ENCODE measurements at regions not wholly inside any gene's neighbourhood (a gene's known extent, or its start where the extent isn't known, plus 50 kb on each side); places are given as distances from the start of the nearest gene placed in this dataset.

DNA sequence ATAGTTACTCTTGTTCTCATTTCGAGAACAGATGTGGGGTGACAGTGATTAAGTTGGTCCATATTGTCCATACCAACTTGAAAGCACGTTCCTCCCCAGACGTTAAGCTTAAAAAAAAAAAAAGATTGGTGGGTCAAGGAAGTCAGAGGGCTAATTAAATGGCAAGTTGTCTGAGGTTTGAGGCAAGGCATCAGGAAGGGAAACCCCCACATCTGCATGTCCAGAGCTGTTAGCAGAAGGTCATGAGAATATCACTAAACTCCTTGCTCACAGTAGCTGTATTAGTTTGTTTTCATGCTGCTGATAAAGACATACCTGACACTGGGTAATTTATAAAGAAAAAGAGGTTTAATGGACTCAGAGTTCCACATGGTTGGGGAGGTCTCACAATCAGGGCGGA lies 415.6 kb upstream of the FZD8 start:
- no peak for DNase-seq (ENCODE audit: low spot score)

- DNase-seq (ENCODE audit: low spot score), result no peak
Observed at GRCh38 chr10:36057180-36057579, 415.1 kb upstream of the FZD8 start.

DNA sequence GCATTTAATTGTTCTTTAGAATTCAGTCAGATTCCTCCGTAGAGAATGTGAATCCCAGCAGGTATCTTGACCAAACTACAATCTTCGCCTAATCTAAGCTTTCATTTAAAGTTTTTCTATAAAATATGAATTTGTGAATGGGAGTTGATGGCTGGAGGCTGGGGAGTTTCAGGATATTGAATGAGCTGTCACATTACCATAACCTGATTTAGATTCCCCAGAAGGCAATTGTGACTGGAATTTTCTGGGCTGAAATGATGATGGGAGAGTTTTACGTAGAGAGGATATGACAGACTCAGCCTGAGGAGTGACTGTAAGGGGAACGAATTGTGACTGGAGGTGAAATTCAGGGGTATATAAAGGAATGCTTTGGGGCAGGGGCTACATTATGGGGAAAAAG lies 411.7 kb upstream of the FZD8 start:
- DNase-seq (ENCODE audit: low spot score), result no peak

DNA sequence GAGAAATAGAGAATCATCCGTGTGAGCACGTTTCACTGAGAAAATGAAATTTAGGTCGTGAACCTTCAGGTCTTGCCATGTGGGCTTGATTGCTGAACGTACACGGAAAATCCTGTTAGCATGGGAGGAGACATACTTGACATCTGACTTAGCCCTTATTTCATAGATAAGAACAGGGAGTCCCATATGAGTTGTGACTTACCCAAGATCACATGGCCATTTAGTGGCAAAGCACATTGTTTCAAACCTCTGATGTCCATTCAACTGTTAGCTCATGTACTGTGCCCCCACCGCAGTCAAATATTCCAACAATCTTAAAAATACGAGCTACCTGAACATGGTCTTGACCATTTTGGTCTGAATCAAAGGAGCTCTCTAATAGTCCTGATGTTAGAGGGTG lies 411.2 kb upstream of the FZD8 start:
- no peak for DNase-seq (ENCODE audit: low spot score)

- no peak for DNase-seq (ENCODE audit: low spot score)
Observed at GRCh38 chr10:36051500-36051991, 409.4 kb upstream of the FZD8 start.

GRCh38 chr10:36050763-36051499 lies 408.8 kb upstream of the FZD8 start:
- no peak for DNase-seq (ENCODE audit: low spot score)

DNA sequence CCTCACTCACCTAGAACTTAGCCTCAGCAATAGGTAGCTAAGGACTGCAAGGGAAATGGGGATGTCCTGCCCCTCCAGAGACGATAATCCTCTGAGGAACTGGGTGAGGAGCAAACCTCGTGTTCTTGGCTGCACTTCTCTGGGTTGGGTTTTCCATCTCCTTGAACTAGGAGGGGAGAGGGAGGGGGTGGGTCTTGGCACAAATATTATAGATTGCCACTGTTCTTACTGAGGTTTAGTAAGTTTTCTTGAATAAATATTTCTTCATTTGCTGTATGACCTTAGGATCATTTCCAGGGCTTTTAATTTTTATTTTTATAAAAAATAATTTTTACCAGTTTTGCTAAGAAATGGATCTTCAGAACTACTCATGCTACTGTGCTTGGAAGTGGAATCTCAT lies 406.7 kb upstream of the FZD8 start:
- DNase-seq (ENCODE audit: low spot score), result no peak

DNA sequence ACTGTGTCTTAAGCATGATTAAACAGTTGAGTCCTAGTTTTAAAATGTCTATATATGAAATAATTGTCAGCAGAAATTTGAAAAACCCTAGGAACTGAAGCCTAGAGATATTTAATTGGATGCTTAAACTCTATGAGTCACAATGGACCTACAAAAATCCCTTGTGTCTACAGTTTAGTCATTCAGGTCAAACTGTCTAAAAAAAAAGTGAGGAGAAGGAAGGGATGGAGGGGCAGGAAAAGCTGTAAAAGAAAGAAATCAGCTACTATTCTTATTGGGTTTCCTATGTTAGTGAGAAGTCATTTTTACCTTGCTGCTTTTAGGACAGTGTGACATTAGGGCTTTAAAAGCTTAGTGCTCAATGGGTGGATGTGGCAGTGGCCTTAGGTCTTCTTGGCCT lies 406.1 kb upstream of the FZD8 start:
- no peak for DNase-seq (ENCODE audit: low spot score)

GRCh38 chr10:36042135-36042534 lies 400.0 kb upstream of the FZD8 start:
- DNase-seq (ENCODE audit: low spot score), result no peak

DNA sequence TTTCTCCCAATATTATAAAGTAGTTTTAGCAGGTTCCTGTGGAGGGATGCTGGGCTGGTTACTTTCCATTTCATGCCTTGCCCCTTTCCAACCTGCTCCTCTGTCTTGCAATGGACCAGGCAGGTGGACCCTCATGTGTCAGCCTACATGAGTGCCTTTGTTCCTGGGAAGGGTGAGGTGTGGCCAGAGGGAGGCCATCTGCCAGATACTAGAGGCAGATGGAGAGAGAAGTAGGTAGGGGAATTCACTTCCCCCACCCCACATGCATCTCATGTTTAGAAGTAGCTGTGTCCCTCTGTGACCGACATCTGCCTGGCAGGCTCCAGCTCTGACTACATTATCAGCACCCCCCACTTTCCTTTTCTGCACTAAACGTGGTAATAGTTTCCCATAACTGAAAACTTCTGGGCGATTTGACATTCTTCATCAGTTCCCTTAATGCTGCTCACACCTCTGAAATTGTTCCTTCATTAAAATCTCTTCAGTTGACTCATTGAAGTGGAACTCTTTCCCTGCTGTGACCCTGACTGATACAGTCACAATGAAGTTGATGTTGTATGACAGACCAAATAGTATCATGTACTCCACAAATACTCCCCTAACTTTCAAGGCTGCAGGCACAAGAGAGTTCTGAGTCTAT lies 396.3 kb upstream of the FZD8 start:
- no peak for DNase-seq (ENCODE audit: low spot score)

DNA sequence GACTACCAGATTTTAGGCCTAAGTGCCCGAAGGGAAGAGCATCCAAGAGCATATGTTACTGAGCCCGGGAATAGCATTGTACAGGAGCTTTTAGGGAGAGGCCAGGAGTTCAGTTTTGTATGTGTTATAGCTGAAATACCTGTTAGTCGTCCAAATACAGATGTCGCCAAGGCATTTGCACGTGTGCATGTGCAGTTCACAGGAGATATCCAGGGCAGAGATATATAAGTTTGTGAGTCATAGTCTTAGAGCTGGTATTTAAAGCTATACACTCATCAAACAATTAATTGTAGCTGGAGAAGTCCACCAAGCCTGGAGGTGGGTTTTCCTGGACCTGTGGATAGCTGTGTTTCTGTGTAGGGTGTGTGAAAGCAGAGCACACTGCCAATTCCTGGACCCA lies 394.0 kb upstream of the FZD8 start:
- no peak for DNase-seq (ENCODE audit: low spot score)

DNA sequence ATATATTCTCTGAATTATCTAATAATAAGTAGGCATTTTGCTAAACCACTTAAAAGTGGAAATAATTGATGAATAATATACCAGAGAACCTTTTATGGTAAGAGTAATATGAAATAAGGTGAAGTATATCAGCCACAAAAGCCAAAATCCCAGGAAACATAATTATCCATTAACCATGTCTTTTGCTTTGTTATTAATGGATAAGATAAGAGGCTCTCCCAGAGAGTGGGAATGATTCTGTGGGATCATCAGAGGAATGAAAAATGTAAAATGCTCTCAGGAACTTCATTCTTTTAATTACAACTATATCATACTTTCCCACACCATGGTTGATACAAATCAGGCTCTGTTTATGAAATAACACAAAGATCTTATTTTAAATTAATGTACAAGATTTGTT lies 391.7 kb upstream of the FZD8 start:
- DNase-seq (ENCODE audit: low spot score), result no peak

GRCh38 chr10:36030516-36030915 lies 388.4 kb upstream of the FZD8 start:
- no peak for DNase-seq (ENCODE audit: low spot score)

GRCh38 chr10:36026656-36027390 lies 384.7 kb upstream of the FZD8 start:
- no peak for DNase-seq (ENCODE audit: low spot score)

DNA sequence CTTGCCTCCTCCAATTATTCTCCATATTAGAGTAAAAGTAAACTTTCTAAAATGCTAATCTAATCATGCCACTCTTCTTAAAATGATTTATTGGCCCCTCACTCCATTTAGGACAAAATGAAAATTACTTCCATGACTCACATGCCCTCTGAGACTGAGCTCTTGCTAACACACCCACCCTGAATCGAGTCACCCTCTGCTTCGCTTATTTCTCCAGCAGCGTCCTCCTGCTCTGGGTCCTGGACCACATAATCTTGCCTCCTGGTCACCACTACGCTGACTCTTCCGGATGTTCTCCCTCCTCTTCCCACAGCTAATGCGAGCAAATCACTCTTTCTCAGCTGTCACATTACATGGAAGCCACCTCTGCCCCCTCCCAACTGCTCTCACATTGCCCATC lies 384.0 kb upstream of the FZD8 start:
- no peak for DNase-seq (ENCODE audit: low spot score)

- DNase-seq (ENCODE audit: low spot score), result no peak
Observed at GRCh38 chr10:36023939-36024338, 381.8 kb upstream of the FZD8 start.

GRCh38 chr10:36021096-36021495 lies 379.0 kb upstream of the FZD8 start:
- no peak for DNase-seq (ENCODE audit: low spot score)

DNA sequence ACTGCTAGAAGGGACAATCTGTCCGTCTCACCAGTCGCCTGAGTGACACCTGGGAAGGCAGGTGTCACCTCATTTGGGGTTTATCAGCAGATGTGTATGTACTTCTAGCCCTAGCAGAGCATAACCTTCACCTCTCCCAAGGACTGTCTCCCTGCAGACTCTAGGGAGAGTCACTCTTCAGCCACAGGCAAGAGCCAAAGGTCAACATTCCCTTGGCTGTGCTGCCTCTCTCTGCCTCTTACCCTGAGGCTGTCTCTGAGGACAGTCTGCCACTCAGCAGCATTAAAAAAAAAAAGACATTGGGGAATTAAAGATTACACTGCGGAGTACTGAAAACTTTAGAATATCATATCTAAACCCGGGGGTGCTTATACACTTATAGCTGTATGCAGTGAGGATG lies 377.7 kb upstream of the FZD8 start:
- DNase-seq (ENCODE audit: low spot score), result no peak

GRCh38 chr10:36018996-36019395 lies 376.9 kb upstream of the FZD8 start:
- DNase-seq (ENCODE audit: low spot score), result no peak

- no peak for DNase-seq (ENCODE audit: low spot score)
Observed at GRCh38 chr10:36017137-36017536, 375.0 kb upstream of the FZD8 start.

GRCh38 chr10:36007369-36007768 lies 365.3 kb upstream of the FZD8 start:
- no peak for DNase-seq (ENCODE audit: low spot score)

GRCh38 chr10:36003688-36004087 lies 361.6 kb upstream of the FZD8 start:
- DNase-seq (ENCODE audit: low spot score), result no peak

GRCh38 chr10:36003031-36003600 lies 361.0 kb upstream of the FZD8 start:
- DNase-seq (ENCODE audit: low spot score), result no peak
